IPS DF 4.7 (cell line): ENCODE measurements at regions not wholly inside any gene's neighbourhood (a gene's known extent, or its start where the extent isn't known, plus 50 kb on each side); places are given as distances from the start of the nearest gene placed in this dataset.

Experiments used
- DNase-seq: peaks from one replicate; pipeline ENCODE4 v3.0.0-alpha.2; 2013; ENCODE audit warnings: low spot score; ENCODE audit errors: extremely low read depth

- no peak for DNase-seq
Measured at GRCh38 chr1:169005776-169006175, 100.7 kb upstream of the ATP1B1 start.

GRCh38 chr1:169009666-169010065, 96.8 kb upstream of the ATP1B1 start:
- DNase-seq = no peak

- DNase-seq = no peak
Measured at GRCh38 chr1:169012416-169012815, 94.1 kb upstream of the ATP1B1 start.

- DNase-seq = no peak
Measured at GRCh38 chr1:169013821-169014220, 92.7 kb upstream of the ATP1B1 start.

GRCh38 chr1:169015464-169015863, 91.0 kb upstream of the ATP1B1 start:
- no peak for DNase-seq

- no peak for DNase-seq
Measured at GRCh38 chr1:169018751-169019150, 87.7 kb upstream of the ATP1B1 start.

- no peak for DNase-seq
Measured at GRCh38 chr1:169019419-169020058, 87.0 kb upstream of the ATP1B1 start.

GRCh38 chr1:169020684-169021083, 85.8 kb upstream of the ATP1B1 start:
- no peak for DNase-seq

- DNase-seq = no peak
Measured at GRCh38 chr1:169022648-169023047, 83.8 kb upstream of the ATP1B1 start.

- no peak for DNase-seq
Measured at GRCh38 chr1:169024255-169024654, 82.2 kb upstream of the ATP1B1 start.

- no peak for DNase-seq
Measured at GRCh38 chr1:169024800-169025271, 81.7 kb upstream of the ATP1B1 start.

GRCh38 chr1:169025412-169025811, 81.1 kb upstream of the ATP1B1 start:
- no peak for DNase-seq

- DNase-seq = no peak
Measured at GRCh38 chr1:169027607-169028320, 78.7 kb upstream of the ATP1B1 start.

- DNase-seq = no peak
Measured at GRCh38 chr1:169031566-169032224, 74.8 kb upstream of the ATP1B1 start.

GRCh38 chr1:169041366-169041765, 65.1 kb upstream of the ATP1B1 start:
- no peak for DNase-seq

- DNase-seq = no peak
Measured at GRCh38 chr1:169042377-169042776, 64.1 kb upstream of the ATP1B1 start.

GRCh38 chr1:169043823-169044222, 62.7 kb upstream of the ATP1B1 start:
- no peak for DNase-seq

GRCh38 chr1:169044296-169044695, 62.2 kb upstream of the ATP1B1 start:
- no peak for DNase-seq

GRCh38 chr1:169044971-169045370, 61.5 kb upstream of the ATP1B1 start:
- no peak for DNase-seq

- no peak for DNase-seq
Measured at GRCh38 chr1:169046671-169047070, 59.8 kb upstream of the ATP1B1 start.

- no peak for DNase-seq
Measured at GRCh38 chr1:169047074-169047473, 59.4 kb upstream of the ATP1B1 start.

GRCh38 chr1:169048043-169048442, 58.4 kb upstream of the ATP1B1 start:
- DNase-seq = no peak
